GM12892 (cell line): ENCODE measurements at regions not wholly inside any gene's neighbourhood (a gene's known extent, or its start where the extent isn't known, plus 50 kb on each side); places are given as distances from the start of the nearest gene placed in this dataset.

ENCODE experiments used
- POLR2A ChIP-seq: IDR thresholded peaks from 2 replicates; pipeline ENCODE4 v1.6.1; 2011; ENCODE audit warnings: low read depth, low read length, control low read depth
- POLR2AphosphoS5 ChIP-seq: IDR thresholded peaks from 2 replicates; pipeline ENCODE4 v1.6.1; 2011; ENCODE audit warnings: low read depth, low read length, control low read depth

- TF ChIP-seq POLR2A = no peak
- TF ChIP-seq POLR2AphosphoS5 = no peak
Observed at GRCh38 chr10:23675585-23675984, 236.7 kb downstream of the OTUD1 start.
